IMR-90 (cell line): ENCODE measurements at regions not wholly inside any gene's neighbourhood (a gene's known extent, or its start where the extent isn't known, plus 50 kb on each side); places are given as distances from the start of the nearest gene placed in this dataset.

ENCODE experiments used
- ATAC-seq: fragments of 200-7000 bp; cut with Tn5 transposase; 2 replicates; pipeline ENCODE4 v1.9.1; 2020; ENCODE audit warnings: low read depth, mild to moderate bottlenecking, moderate library complexity
- BruUV-seq: library from RNA; stranded (reverse); fragments of 400-500 nt; replicated peaks from 2 replicates; lab custom pipeline; 2021; lab: Mats Ljungman, UMichigan
- CTCF ChIA-PET: fragments of 300-600 bp; formaldehyde crosslinking; extraction: SDS; loops from one replicate; lab custom pipeline; 2021; ENCODE audit warnings: antibody characterized with exemption; lab: Yijun Ruan, JAX
- POLR2A ChIA-PET: fragments of 300-600 bp; sonication (Branson Sonifier 250); formaldehyde crosslinking; loops from one replicate; lab custom pipeline; 2022; ENCODE audit warnings: antibody characterized with exemption; ENCODE audit not compliant: unreplicated experiment; lab: Charles Lee
- DNase-seq: peaks from one replicate; pipeline ENCODE4 v3.0.0; 2013
- H2AFZ ChIP-seq: replicated peaks from 2 replicates; pipeline ENCODE3; 2013; ENCODE audit warnings: low read length, mild to moderate bottlenecking; ENCODE audit not compliant: poor library complexity
- H2AK5ac ChIP-seq: 2 replicates; pipeline ENCODE4 v1.6.1; 2013; ENCODE audit warnings: low read depth, low read length, inconsistent platforms
- H2AK9ac ChIP-seq: replicated peaks from 2 replicates; pipeline ENCODE3; 2013; ENCODE audit warnings: mild to moderate bottlenecking, low read depth, low read length, moderate library complexity; ENCODE audit not compliant: poor library complexity
- H2BK120ac ChIP-seq: 2 replicates; pipeline ENCODE4 v1.6.1; 2013; ENCODE audit warnings: low read depth, low read length, inconsistent platforms
- H2BK15ac ChIP-seq: 3 replicates; pipeline ENCODE4 v1.6.1; 2013; ENCODE audit warnings: low read depth, low read length, inconsistent platforms
- H2BK20ac ChIP-seq: 2 replicates; pipeline ENCODE4 v1.6.1; 2013; ENCODE audit warnings: low read depth, mild to moderate bottlenecking, inconsistent platforms, low read length, moderate library complexity
- H2BK5ac ChIP-seq: 2 replicates; pipeline ENCODE4 v1.6.1; 2013; ENCODE audit warnings: mild to moderate bottlenecking, low read depth, low read length, inconsistent platforms; ENCODE audit not compliant: poor library complexity, severe bottlenecking
- H3K14ac ChIP-seq: replicated peaks from 2 replicates; pipeline ENCODE4 v1.6.1; 2013; ENCODE audit warnings: low read depth, low read length, inconsistent platforms
- H3K18ac ChIP-seq: 2 replicates; pipeline ENCODE4 v1.6.1; 2013; ENCODE audit warnings: low read depth, low read length, control low read depth
- H3K23ac ChIP-seq: 2 replicates; pipeline ENCODE4 v1.6.1; 2013; ENCODE audit warnings: low read depth, low read length, inconsistent platforms
- H3K27ac ChIP-seq: 2 replicates; pipeline ENCODE4 v1.5.1; 2013; ENCODE audit warnings: mild to moderate bottlenecking, control low read depth, low read length; ENCODE audit not compliant: insufficient read depth
- H3K27me3 ChIP-seq: 2 replicates; pipeline ENCODE4 v1.6.1; 2013; ENCODE audit warnings: low read length; ENCODE audit not compliant: control insufficient read depth, insufficient read depth
- H3K36me3 ChIP-seq: 2 replicates; pipeline ENCODE4 v1.6.1; 2013; ENCODE audit warnings: low read length, mixed read lengths; ENCODE audit not compliant: control insufficient read depth, insufficient read depth
- H3K4ac ChIP-seq: 2 replicates; pipeline ENCODE4 v1.6.1; 2013; ENCODE audit warnings: low read depth, low read length, inconsistent platforms
- H3K4me1 ChIP-seq: 2 replicates; pipeline ENCODE4 v1.6.1; 2013; ENCODE audit warnings: low read length, mixed read lengths; ENCODE audit not compliant: control insufficient read depth, insufficient read depth
- H3K4me2 ChIP-seq: 2 replicates; pipeline ENCODE4 v1.6.1; 2013; ENCODE audit warnings: low read depth, mild to moderate bottlenecking, control low read depth, low read length, moderate library complexity
- H3K4me3 ChIP-seq: 2 replicates; pipeline ENCODE4 v1.5.1; 2013; ENCODE audit warnings: low read depth, mild to moderate bottlenecking, control low read depth, low read length, moderate library complexity; ENCODE audit not compliant: insufficient read depth
- H3K56ac ChIP-seq: 2 replicates; pipeline ENCODE4 v1.6.1; 2013; ENCODE audit warnings: low read length, inconsistent platforms; ENCODE audit not compliant: insufficient read depth; ENCODE audit errors: extremely low read depth
- H3K79me1 ChIP-seq, 2 experiments: 2 replicates each; pipeline ENCODE4 v1.6.1; 2013; ENCODE audit warnings: low read length in 2 of 2, inconsistent platforms in 1 of 2, low read depth in 1 of 2
- H3K9ac ChIP-seq: 2 replicates; pipeline ENCODE4 v1.6.1; 2013; ENCODE audit warnings: low read depth, low read length, control low read depth
- H3K9me1 ChIP-seq: 2 replicates; pipeline ENCODE4 v1.6.1; 2013; ENCODE audit warnings: low read length, inconsistent platforms; ENCODE audit not compliant: insufficient read depth
- H3K9me3 ChIP-seq: 2 replicates; pipeline ENCODE4 v1.6.1; 2013; ENCODE audit warnings: low read length; ENCODE audit not compliant: control insufficient read depth, insufficient read depth
- H4K20me1 ChIP-seq: 2 replicates; pipeline ENCODE4 v1.6.1; 2013; ENCODE audit warnings: low read length, inconsistent platforms; ENCODE audit not compliant: insufficient read depth
- H4K5ac ChIP-seq: 2 replicates; pipeline ENCODE4 v1.6.1; 2013; ENCODE audit warnings: mild to moderate bottlenecking, low read depth, low read length, control low read depth
- H4K8ac ChIP-seq, 2 experiments: 2 replicates each; pipeline ENCODE4 v1.6.1; 2013; ENCODE audit warnings: low read depth in 2 of 2, low read length in 2 of 2, control low read depth in 1 of 2, inconsistent platforms in 1 of 2
- H4K91ac ChIP-seq: 2 replicates; pipeline ENCODE4 v1.6.1; 2013; ENCODE audit warnings: low read depth, low read length, inconsistent platforms; ENCODE audit not compliant: insufficient read depth
- BHLHE40 ChIP-seq: fragments of 150-350 bp; IDR thresholded peaks from 2 replicates; pipeline ENCODE4 v1.6.1; 2016; ENCODE audit warnings: mild to moderate bottlenecking, low read depth, low read length
- CEBPB ChIP-seq: IDR thresholded peaks from 2 replicates; pipeline ENCODE4 v1.6.1; 2012; ENCODE audit warnings: low read depth, low read length, improper control_type of control experiment
- CHD1 ChIP-seq: IDR thresholded peaks from 2 replicates; pipeline ENCODE4 v1.6.1; 2012; ENCODE audit warnings: low read depth, low read length, improper control_type of control experiment
- CTCF ChIP-seq: conservative IDR thresholded peaks from 2 replicates; pipeline ENCODE4 v1.5.1; 2012; ENCODE audit warnings: mild to moderate bottlenecking, low read depth, low read length, improper control_type of control experiment
- ELK1 ChIP-seq: fragments of 150-350 bp; IDR thresholded peaks from 2 replicates; pipeline ENCODE4 v1.6.1; 2016; ENCODE audit warnings: low read depth, mild to moderate bottlenecking, low read length, moderate library complexity, borderline replicate concordance
- FOS ChIP-seq: fragments of 150-350 bp; IDR thresholded peaks from 2 replicates; pipeline ENCODE4 v1.6.1; 2016; ENCODE audit warnings: low read depth, low read length
- MAFK ChIP-seq: IDR thresholded peaks from 2 replicates; pipeline ENCODE4 v1.6.1; 2012; ENCODE audit warnings: low read depth, low read length, improper control_type of control experiment
- NFE2L2 ChIP-seq: fragments of 150-350 bp; IDR thresholded peaks from 2 replicates; pipeline ENCODE4 v1.6.1; 2016; ENCODE audit warnings: low read depth, mild to moderate bottlenecking, low read length
- POLR2A ChIP-seq: IDR thresholded peaks from 2 replicates; pipeline ENCODE4 v1.6.1; 2012; ENCODE audit warnings: mild to moderate bottlenecking, low read depth, low read length
- RCOR1 ChIP-seq: IDR thresholded peaks from 2 replicates; pipeline ENCODE4 v1.6.1; 2012; ENCODE audit warnings: mild to moderate bottlenecking, low read length, improper control_type of control experiment; ENCODE audit not compliant: insufficient replicate concordance
- RFX5 ChIP-seq: IDR thresholded peaks from 2 replicates; pipeline ENCODE4 v1.8.0; 2012; ENCODE audit warnings: low read depth, mild to moderate bottlenecking, low read length, moderate library complexity
- SMC3 ChIP-seq: fragments of 150-350 bp; IDR thresholded peaks from 2 replicates; pipeline ENCODE4 v1.6.1; 2016; ENCODE audit warnings: low read depth, mild to moderate bottlenecking, antibody characterized with exemption, low read length, moderate library complexity
- WGBS, 2 experiments: methylation state at CpG; one replicate each; pipeline versions ENCODE4 v1.1.5 to v1.1.7; 2013; ENCODE audit warnings: missing lambda C conversion rate in 2 of 2; ENCODE audit not compliant: insufficient read length in 1 of 2; ENCODE audit errors: extremely low coverage in 2 of 2; 5-methylcytosine and 5-hydroxymethylcytosine counted together
- dilution Hi-C: fragments of 300-500 bp; cut with HindIII; formaldehyde crosslinking; loops from one replicate; pipeline ENCODE4 v1.14.3; 2018; ENCODE audit warnings: low sequenced_read_pairs; ENCODE audit not compliant: unreplicated experiment
- in situ Hi-C: fragments of 300-500 bp; cut with MboI; formaldehyde crosslinking; loops from 3 replicates; pipeline ENCODE4 v1.14.3; 2019; ENCODE audit warnings: low sequenced_read_pairs, inconsistent platforms, mixed read lengths
- intact Hi-C: fragments of 100-400 bp; cut with micrococcal nuclease; formaldehyde crosslinking; loops from 2 replicates; pipeline ENCODE4 v1.10.0; 2022
- TF ChIP-seq, protein P1 (sequence below): fragments of 150-350 bp; IDR thresholded peaks from 2 replicates; pipeline ENCODE4 v1.6.1; 2017; ENCODE audit warnings: mild to moderate bottlenecking, antibody characterized with exemption, low read length, low read depth

DNA sequence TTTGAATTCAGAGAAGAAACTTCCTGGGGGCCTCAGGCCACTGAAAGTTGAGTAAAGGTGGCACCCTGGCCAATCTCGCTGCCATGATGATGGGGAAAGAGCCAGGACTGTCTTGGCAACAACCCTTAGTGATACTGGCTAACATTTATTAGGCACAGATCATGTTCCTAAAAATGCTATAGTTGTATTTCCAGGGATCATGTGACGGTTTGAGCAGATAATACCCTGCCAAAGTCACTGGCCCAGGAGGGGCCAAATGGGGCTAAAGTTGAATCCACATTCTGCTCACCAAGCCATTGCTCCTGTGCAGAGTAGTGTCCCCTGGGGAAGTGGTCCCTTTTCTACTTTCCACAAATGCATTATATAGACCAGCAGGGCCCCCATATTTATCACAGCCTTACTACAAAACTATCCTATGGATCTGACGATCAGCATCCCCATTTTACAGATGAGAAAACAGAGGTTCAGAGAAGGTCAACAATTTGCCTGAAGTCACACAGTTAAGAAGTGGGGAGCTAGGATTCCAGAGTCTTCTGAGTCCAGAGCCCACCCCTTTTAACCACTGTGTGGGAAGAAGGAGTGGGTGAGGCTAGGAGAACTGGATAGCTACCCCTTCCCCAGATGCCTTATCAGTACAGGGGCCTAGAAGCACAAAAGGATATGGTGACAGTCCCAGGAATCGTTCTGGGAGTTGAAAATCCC is 300.0 kb upstream of the IRX3 start:
- ATAC-seq (no peak), DNase-seq (no peak)
- Histone ChIP-seq H2BK15ac (no peak overlapping the region), H3K27ac (no peak overlapping the region), H3K36me3 (no peaks in the 10 kb centered on the region), H2AK5ac (no peak overlapping the region), H4K5ac (no peak overlapping the region), H3K4me3 (no peak overlapping the region), H3K4ac (no peak overlapping the region), H3K18ac (no peak overlapping the region), H2BK120ac (no peak overlapping the region), H3K79me1 (no peaks in the 10 kb centered on the region), H3K9ac (no peak overlapping the region), H4K8ac (no peak overlapping the region), H3K4me2 (no peak overlapping the region), H2AK9ac (no peak overlapping the region), H4K20me1 (no peaks in the 10 kb centered on the region), H3K4me1 (no peaks in the 10 kb centered on the region), H2AFZ (no peak overlapping the region), H3K23ac (no peak overlapping the region), H3K14ac (no peak overlapping the region), H2BK5ac (no peak overlapping the region), H3K56ac (no peak overlapping the region), H3K9me1 (no peaks in the 10 kb centered on the region), H3K9me3 (no peaks in the 10 kb centered on the region), H2BK20ac (no peak overlapping the region), H3K27me3 (no peaks in the 10 kb centered on the region), H4K91ac (no peak overlapping the region)
- no TSS peak for BruUV-seq
- TF ChIP-seq RFX5 (no peak), FOS (no peak), CEBPB (no peak), CHD1 (no peak), MAFK (no peak), ELK1 (no peak), SMC3 (no peak), BHLHE40 (no peak), RCOR1 (no peak), POLR2A (no peak), NFE2L2 (no peak), CTCF (no peak)
- TF ChIP-seq, protein P1, sequence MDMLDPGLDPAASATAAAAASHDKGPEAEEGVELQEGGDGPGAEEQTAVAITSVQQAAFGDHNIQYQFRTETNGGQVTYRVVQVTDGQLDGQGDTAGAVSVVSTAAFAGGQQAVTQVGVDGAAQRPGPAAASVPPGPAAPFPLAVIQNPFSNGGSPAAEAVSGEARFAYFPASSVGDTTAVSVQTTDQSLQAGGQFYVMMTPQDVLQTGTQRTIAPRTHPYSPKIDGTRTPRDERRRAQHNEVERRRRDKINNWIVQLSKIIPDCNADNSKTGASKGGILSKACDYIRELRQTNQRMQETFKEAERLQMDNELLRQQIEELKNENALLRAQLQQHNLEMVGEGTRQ: no peak
- intact Hi-C loops (no loop called here), in situ Hi-C loops (no loop called here), dilution Hi-C loops (no loop called here)
- ChIA-PET POLR2A (no interaction called here), CTCF (no interaction called here)
- WGBS, 2 experiments: no CpG with 5 or more reads among the region's 4 CpGs
